ENCODE measurements at regions not wholly inside any gene's neighbourhood (a gene's known extent, or its start where the extent isn't known, plus 50 kb on each side); places are given as distances from the start of the nearest gene placed in this dataset.

- no peak for DNase-seq (ENCODE audit: low spot score)
- intact Hi-C loops (cut with DNase I), result no loop called here
Measured at GRCh38 chr3:70853161-70853944, 540.9 kb upstream of the MDFIC2 start.

- no peak for DNase-seq (ENCODE audit: low spot score)
- intact Hi-C loops (cut with DNase I), result no loop called here
Measured at GRCh38 chr3:70849911-70850699, 537.7 kb upstream of the MDFIC2 start.

GRCh38 chr3:70840106-70840870 is 527.9 kb upstream of the MDFIC2 start:
- no peak for DNase-seq (ENCODE audit: low spot score)
- intact Hi-C loops (cut with DNase I), result no loop called here

- DNase-seq (ENCODE audit: low spot score), result no peak
- intact Hi-C loops (cut with DNase I), result no loop called here
Measured at GRCh38 chr3:70833239-70833960, 521.0 kb upstream of the MDFIC2 start.

- DNase-seq (ENCODE audit: low spot score), result no peak
- intact Hi-C loops (cut with DNase I), result no loop called here
Measured at GRCh38 chr3:70832834-70833205, 520.4 kb upstream of the MDFIC2 start.

GRCh38 chr3:70832089-70832833 is 519.8 kb upstream of the MDFIC2 start:
- DNase-seq (ENCODE audit: low spot score), result peak; percentile 81
- intact Hi-C loops (cut with DNase I), result no loop called here

GRCh38 chr3:70829092-70829491 is 516.7 kb upstream of the MDFIC2 start:
- peak; percentile 80 for DNase-seq (ENCODE audit: low spot score)
- intact Hi-C loops (cut with DNase I), result no loop called here

GRCh38 chr3:70824773-70825172 is 512.3 kb upstream of the MDFIC2 start:
- intact Hi-C loops (cut with DNase I), result no loop called here
- DNase-seq (ENCODE audit: low spot score), result no peak

DNA sequence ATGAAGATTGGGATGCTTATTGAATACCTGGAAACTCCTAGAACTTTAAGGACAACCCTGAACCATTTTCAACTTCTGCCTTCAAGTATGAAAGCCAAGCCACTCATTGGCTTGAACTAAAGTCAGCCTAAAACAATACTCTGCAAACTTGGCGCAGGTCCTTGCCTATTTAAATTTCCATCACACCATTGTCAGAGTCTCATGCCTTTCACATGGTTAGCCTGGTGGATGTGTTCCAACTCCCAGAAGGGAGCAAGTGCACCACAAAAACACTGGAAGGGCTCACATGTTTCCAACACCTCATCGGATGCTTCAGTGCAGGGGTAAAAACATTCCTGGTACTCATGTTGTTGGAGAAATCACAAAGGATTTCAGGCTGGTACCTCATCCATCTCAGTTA is 511.6 kb upstream of the MDFIC2 start:
- intact Hi-C loops (cut with DNase I), result no loop called here
- DNase-seq (ENCODE audit: low spot score), result no peak

- intact Hi-C loops (cut with DNase I), result no loop called here
- no peak for DNase-seq (ENCODE audit: low spot score)
Measured at GRCh38 chr3:70823622-70824021, 511.2 kb upstream of the MDFIC2 start.

GRCh38 chr3:70822669-70823068 is 510.2 kb upstream of the MDFIC2 start:
- no peak for DNase-seq (ENCODE audit: low spot score)
- intact Hi-C loops (cut with DNase I), result no loop called here

- no peak for DNase-seq (ENCODE audit: low spot score)
- intact Hi-C loops (cut with DNase I), result no loop called here
Measured at GRCh38 chr3:70821602-70822001, 509.2 kb upstream of the MDFIC2 start.

DNA sequence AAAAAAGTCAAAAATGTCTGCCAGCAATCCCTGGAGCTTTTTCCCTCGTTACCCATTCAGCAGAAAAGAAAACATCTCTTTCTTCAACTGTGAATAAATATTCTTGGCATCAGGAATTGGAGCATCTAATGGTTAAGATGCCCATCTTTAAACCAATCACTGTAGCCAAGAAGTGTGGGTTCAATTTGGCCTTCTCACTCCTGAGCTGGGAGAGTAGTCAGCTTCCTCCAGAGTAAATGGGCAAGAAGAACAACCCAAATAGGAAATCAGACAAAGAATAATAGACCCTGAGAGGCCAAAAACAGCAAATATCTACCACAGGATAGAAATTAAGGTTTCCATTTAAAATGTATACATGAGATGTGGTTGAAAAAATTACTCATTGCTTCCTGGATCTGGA is 508.0 kb upstream of the MDFIC2 start:
- DNase-seq (ENCODE audit: low spot score), result no peak
- intact Hi-C loops (cut with DNase I), result no loop called here

DNA sequence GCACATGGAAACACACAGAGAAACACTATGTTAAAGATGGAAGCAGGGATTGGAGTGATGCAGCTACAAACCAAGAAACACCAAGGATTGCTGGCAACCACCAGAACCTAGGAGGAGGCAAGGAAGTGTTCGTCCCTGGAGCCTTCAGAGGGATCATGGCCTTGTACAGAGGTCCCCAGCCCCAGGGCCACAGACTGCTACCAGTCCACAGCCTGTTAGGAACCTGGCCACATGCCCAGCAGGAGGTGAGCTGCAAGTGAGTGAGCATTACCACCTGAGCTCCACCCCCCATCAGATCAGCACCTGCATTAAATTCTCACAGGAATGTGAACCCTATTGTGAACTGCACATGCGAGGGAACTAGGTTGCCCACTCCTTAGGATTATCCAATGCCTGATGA is 505.7 kb upstream of the MDFIC2 start:
- DNase-seq (ENCODE audit: low spot score), result peak; percentile 79
- intact Hi-C loops (cut with DNase I), result no loop called here

DNA sequence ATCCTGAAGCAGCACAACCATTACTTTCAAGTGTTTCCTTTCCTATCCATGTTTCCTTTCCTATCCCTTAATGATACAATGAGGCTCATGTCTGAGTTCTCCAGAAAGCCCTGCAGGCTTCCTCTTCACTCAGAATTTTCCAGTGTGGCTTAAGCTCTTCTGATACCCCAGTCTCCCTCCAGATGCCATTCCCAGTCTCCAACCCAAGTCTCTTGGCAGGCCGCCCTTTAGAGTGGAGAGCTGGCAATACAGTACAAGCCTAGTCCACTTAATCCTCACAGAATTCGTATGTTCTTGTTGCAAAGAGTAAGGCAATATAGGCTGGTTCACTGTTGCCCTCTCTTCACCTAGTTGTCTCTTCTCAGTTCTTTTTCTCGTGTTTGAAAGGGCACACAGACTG is 503.9 kb upstream of the MDFIC2 start:
- DNase-seq (ENCODE audit: low spot score), result no peak
- intact Hi-C loops (cut with DNase I), result no loop called here

GRCh38 chr3:70815817-70816216 is 503.4 kb upstream of the MDFIC2 start:
- intact Hi-C loops (cut with DNase I), result no loop called here
- DNase-seq (ENCODE audit: low spot score), result no peak

DNA sequence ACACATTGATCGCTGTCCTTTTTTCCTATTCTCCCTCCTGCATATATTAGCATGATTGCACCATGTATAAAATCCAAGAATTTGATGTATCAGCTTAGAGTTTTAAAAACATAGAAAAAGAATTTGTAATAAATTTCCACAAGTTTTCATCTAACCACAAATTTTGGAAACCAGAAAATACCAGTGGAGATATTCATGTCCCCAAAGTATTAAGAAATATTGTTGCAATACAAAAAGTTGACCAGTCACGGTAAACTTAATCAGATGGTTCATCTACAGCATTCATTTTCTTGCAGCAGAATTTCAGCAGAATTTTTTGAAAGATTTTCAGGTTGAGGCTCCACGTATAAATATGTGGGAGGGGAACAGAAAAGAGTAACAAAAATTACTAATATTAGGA is 500.9 kb upstream of the MDFIC2 start:
- no peak for DNase-seq (ENCODE audit: low spot score)
- intact Hi-C loops (cut with DNase I), result no loop called here

DNA sequence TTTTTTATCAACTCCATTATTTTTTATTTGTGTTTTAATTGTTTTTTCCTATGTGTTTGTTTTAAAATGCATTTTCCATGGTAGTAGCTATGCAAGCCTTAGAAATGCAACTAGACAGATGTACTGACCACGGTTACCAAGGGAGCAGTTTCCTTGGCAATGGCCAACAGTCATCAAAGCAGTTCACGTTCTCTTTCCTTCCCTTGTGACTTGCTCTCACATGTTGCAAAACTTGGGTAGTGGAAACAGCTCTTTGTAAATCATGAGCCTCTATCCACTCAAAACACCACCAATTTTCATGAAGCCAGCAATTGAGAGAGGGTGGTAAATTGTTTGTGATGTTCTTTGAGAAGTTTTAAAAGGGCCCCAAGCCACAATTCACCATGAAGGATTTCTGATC is 499.4 kb upstream of the MDFIC2 start:
- no peak for DNase-seq (ENCODE audit: low spot score)
- intact Hi-C loops (cut with DNase I), result no loop called here

- intact Hi-C loops (cut with DNase I), result no loop called here
- no peak for DNase-seq (ENCODE audit: low spot score)
Measured at GRCh38 chr3:70808881-70809280, 496.4 kb upstream of the MDFIC2 start.
